HT1080 (cell line): ENCODE measurements at regions not wholly inside any gene's neighbourhood (a gene's known extent, or its start where the extent isn't known, plus 50 kb on each side); places are given as distances from the start of the nearest gene placed in this dataset.
A peak's percentile ranks its signal among the peaks of the same experiment; 100 is the strongest.

Source experiments
- DNase-seq: peaks from one replicate; pipeline ENCODE4 v3.0.0-alpha.2; 2015; ENCODE audit warnings: low read depth

DNA sequence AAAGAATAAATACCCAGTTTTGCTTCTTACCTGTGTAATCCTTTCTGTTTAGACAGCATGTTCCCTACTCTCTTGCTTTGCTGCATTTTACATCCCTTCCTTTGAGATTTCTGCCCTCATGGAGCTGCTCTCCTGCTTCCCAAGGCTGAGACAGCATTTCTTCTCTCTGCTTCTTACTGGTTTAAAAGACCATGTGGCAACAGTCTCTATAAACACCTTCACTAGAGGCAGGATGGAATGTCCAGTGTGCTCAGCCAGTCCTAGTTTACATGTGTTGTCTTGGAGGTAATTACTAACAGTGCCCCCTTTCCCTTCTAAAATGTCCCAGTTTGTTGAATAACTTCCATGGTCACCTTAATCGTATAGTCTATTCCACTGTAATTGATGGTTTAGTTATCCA, 262.3 kb downstream of the CNTN3 start:
- no peak for DNase-seq

DNA sequence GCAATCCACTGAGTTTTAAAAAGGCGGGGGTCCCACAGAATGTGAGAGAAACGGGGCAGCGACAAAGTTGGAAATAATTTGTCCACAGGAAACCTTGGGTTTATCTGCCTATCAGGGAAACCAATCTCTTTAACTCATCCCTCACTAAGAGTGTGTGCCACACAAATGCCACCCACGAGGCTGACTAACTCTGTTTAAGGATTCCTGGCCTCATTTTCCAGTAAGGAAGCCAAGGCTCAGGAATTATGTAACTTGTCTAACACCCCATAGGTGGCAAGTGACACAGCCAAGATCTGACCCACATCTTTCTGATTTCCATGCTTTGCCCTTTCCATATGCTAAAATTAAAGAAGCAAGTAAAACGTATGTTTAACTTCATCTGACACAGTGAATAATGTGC, 263.2 kb downstream of the CNTN3 start:
- DNase-seq: no peak

DNA sequence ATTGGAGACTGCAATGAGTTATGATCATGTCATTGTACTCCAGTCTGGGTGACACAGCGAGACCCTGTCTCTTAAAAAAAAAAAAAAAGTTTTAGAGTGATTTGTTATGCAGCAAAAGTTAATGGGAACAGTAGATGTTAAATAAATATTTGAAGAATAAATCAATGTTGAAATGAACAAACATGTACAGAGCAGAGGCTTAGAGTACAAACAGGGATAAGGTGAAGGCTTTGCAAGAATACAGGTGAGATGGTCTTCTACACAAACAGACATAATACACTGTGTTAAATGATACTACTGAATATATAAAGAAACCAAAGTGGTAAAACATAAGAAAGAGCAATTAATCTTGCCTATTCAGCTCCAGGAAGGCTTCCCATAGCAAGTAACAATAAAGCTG, 265.4 kb downstream of the CNTN3 start:
- DNase-seq: no peak

DNA sequence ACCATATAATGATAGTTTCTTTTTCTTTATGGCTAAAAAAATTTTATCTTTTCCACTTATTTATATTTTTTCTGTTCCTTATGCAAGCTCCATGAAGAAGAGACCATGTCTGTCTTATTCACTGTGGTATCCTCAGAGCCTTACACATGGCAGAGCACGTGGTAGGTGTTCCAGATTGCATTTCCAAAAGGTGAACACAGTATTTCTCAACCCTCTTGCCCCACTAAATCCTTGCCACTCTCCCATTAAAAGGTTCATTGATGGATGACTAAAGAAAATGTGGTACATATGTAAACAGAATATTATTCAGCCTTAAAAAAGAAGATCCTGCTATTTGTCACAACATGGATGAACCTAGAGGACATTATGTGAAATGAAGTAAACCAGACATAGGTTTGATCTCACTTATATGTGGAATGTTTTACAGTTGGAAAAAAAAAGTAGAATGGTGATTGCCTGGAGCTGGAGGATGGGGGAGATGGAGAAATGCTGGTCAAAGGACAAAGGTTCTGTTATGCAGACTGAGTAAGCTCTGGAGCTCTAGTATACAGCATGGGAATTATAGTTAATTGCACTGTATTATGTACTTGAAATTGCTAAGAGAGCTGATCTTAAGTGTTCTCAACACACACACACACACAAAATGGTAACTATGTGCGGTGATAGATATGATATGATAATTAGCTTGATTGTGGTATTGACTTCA, 266.7 kb downstream of the CNTN3 start:
- DNase-seq: no peak

DNA sequence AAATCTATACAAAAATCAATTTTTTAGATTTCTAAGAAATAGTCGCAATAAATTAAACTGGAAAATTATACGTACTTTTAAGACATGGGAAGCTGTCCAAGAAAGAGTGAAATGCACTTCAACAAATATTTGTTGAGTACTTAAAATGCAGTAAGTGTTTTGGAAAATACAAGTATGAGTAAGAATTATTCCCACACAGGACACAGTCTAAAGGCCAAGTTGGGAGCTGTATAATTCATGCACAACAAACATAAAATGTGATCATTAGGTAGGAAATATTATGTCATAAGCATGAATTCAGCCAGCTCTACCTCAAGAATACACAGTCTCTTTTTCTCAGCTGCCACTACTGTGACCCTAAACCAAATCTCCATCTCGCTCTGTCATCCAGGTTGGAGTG, 267.6 kb downstream of the CNTN3 start:
- no peak for DNase-seq

DNA sequence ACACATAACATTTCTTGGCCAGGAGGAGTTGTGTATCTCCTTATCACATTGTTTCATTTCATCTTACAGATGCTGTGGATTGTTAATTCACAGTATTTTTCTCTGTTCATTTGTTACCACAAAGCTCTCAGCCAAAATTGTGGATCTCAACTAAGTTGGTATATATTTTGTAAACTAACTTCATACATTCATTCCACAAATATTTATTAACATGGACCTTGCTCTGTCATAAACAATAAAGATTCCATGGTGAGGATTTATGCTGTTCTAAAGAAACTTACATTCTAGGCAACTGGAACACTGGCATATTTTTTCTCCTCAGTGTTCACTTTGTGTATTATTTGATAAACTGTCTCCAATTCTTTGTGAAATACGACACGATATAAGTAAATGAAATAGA, 268.8 kb downstream of the CNTN3 start:
- no peak for DNase-seq

DNA sequence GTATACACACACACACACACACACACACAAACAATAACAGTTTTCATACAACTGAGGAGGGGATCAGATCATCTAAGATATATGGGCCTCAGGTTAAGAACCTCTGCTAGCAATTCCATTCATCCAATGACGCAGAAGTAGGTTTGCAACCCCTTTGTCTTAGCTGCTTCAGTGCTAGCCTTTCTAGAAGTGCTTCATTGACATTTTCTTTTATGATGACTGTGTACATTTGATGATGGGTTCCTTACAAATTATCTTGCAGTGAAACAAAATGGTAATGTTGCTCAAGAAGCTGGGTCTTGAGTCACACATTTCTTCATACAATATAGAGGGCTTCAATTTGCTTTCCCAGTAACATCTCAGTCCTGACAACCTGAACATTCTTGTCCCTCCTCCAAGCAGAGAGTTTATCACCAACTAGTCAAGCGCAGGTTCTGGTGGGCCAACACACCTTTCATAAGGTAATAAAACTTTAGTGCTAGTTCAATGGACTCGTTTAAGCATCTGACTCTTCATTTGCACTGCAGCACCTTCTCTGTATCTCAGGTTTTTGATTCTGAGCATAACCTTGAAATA, 269.5 kb downstream of the CNTN3 start:
- no peak for DNase-seq

DNA sequence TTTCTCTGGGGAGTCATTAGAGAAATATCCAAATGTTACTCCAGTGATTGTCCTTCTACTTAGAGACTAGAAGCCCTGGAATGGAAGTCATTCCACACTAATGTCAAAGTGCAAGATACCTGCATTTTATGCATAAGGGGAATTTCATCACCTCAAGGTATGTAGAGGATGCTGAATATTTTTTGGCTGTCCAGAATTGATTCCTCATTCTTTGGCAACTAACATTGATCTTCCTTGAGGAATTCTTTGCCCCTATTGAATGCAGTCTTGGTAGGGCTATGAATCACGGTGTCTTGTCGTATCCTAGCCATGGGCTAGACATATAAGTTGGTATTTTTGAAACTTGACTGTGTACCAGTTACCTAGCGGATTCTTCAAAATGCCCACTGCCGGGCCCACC, 271.1 kb downstream of the CNTN3 start:
- no peak for DNase-seq

DNA sequence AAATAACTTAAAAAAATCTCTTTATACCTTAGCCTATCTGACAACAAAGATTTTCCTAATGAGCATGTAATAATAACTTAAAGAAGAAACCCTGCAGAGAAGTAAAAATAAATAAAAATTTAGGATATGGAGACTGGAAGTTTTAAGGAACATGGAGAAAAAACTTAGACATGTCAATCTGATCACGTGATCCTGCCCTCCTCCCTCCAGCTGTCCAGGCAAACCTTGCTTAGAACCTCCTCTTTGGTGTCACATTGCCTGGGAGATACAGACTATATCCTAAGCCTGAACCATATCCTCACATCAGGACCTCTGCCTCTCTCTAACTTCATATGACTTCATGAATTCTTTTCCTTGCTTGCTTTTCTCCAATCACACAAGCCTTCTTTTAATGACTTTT, 275.5 kb downstream of the CNTN3 start:
- no peak for DNase-seq

DNA sequence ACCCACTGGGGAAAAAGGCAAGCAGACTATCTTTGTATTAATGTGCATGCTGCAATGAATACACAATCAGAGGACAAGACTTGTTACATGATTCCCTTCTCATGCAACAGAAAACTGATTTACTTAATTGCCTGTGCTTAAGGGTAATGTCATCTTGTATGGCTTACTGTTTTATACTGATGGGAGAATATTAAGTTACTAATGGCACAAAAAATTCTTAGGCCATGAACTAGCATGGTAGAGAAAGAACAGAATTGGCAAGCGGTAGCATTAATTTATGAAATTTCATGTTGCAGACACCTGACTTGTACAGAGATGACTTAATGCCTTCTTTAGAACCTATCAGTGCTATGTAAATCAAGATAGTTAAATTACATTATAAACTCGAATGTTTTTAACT, 282.3 kb downstream of the CNTN3 start:
- no peak for DNase-seq

DNA sequence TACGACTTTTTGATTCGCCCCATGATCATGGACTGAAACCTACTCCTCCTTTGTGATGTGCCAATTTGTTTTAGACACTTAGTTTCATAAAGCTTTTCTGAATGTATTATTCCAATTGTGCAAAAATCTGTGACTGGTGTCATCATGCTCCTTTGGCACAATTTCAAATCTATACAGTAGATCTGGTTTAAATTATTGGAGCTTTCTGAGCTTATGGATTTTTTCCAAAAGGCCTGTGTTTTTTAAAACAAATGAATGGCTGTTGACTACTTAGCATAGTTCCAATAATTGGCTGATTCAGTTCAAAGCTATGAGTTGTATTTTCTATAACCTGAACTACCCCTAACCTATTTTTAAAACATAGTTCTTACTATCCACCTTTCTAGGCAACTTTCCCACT, 282.7 kb downstream of the CNTN3 start:
- no peak for DNase-seq

DNA sequence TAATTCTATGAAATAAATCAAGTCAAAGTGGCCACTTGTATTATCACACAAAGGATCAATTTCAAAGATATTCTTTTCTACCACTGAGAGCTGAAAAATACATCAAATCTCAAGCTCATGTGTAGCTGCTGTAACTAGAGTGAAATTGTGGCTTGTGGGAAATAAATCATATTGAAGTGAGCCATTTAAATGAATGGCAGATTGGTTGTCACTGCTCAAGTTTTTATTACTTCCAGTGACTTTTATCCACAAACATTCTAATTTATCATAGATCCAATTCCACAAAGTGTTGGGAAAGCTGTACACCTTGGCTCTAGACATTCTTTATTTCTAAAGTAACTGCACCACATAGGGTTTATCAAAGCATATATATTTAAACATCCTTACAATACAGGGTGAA, 285.4 kb downstream of the CNTN3 start:
- no peak for DNase-seq

DNA sequence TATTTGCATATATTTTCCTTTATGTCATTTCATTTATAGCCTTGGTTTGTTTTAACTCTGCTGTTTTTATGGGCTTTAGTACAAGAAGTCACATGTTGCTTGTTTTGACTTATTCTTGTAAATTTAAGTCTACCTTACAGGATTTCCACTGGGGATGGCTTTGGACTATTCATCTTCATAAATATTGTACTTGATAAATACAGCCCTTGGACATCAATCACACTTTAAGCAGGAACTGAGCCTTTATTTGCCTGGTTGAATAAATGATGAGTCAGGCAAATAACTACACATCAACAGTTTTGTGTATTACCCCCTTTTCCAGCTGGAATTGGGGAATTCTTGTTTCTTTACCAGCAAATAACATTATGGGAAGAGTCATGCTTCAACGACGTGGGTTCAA, 286.0 kb downstream of the CNTN3 start:
- DNase-seq: no peak

DNA sequence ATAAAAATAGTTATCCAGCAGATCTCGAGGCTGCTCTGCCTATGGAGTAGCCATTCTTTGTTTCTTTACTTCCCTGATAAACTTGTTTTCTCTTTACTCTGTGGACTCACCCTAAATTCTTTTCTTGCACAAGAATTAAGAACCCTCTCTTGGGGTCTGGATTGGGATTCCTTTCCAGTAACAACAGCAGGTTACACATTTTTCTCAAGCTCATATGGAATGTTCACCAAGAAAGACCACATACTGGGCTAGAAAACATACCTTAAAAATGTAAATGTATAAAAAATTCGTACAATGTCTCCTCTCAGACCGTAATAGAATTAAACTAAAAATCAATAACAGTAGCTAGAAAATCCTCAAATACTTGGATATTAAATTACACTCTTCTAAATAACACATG, 299.2 kb downstream of the CNTN3 start:
- DNase-seq: no peak

DNA sequence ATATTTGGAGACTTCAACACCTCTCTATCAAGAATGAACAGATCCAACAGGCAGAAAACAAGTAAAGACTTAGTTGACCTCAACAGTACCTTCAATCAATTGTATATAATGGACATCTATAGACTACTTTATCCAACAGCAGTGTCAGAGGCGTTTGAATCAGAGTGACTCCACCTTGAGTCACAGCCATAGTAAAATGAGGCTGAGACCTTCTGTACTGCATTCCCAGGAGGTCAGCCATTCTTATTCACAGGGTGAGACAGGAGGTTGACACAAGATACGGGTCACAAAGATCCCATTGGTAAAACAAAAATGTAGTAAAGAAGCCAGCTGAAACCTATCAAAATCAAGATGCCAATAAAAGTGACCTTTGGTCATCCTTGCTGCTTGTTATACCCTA, 299.8 kb downstream of the CNTN3 start:
- peak; percentile 75 for DNase-seq

DNA sequence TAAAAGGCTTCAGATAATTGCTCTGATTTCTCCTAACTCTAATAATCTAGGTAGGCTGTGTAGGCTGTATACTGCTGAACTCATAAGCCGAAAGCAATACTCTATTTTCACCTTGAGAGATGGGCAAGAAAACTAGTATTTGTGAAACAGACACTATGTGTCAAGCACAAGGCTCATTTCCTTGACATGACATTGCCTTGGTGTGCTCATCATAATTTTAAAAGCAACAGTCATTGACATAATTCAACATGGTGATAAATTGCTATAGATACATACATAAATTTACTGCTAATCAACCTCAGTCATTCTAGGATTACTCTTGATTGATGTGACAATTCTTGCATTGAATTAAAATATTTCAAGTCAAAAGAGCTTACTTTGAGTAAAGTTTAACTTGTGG, 304.7 kb downstream of the CNTN3 start:
- DNase-seq: no peak

DNA sequence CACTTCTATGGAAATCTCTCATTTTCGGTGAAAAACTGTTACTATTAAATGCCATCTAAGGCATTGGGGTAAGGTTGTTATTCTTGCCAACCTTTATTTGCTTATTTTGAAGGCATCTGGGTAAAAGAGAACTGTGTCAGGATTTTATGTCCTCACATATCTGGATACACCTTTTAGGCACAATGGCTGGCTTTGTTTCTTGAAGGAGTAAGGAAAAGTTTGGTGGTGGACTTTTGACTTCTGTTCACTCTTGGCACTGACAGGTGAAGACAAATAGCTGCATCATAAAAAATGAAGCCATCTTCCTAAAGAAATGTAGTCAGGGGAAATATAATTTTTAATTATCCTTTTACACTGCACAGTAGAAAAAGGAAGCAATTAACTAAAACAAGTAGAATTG, 310.0 kb downstream of the CNTN3 start:
- no peak for DNase-seq

DNA sequence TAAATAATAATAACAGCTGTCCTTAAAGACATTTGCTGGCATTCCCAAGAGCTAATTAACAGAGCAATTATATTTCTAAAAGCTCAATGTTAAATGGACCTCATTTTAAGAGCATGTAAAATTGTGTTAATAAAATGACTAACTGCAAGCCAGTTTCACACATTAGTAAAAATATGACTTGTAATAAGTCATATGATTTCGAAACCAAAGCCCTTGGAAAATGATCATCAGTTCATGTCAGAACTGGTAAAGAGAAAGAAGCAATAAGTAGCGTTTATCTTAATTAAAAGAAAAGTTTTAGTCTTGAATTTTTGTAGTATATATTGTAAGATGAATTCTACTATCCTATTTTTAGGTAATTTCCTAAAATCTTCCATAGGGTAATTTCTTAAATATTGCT, 310.7 kb downstream of the CNTN3 start:
- no peak for DNase-seq

DNA sequence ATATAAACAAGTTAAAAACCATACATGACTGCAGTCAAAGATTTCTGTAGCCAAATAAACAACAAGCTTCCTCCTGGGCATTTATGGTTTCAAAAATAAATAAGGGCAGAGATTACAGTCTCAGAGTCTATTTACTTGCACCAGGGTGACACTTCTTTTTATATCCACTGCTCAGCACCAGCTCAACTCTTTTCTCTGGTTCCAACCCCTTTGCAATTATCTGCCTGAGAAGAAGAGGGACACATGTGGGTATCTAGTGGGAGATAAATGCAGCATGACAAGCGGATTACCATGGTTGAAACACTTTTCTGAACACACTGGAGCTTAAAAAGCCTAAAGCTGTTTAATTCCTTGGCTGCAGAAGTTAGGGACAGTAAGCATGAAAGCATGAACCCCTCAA, 311.5 kb downstream of the CNTN3 start:
- DNase-seq: no peak

DNA sequence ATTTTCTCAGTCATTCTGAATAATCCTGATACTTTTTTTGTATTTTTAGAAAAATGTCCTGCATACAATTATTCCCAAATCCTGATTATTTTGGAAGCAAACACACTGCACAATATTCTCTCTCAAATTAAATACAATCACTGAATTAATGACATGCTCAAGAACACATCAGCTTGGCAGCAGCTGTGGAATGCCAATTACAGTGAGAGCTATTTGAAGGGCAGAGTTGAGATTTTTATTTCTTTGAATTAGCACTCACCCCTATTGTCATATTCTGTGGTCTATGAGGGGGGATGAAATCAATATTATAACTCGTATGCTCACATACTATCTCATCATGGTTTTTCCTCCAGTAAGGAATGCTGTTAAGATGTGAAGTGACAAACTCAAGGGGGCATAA, 312.2 kb downstream of the CNTN3 start:
- DNase-seq: no peak

DNA sequence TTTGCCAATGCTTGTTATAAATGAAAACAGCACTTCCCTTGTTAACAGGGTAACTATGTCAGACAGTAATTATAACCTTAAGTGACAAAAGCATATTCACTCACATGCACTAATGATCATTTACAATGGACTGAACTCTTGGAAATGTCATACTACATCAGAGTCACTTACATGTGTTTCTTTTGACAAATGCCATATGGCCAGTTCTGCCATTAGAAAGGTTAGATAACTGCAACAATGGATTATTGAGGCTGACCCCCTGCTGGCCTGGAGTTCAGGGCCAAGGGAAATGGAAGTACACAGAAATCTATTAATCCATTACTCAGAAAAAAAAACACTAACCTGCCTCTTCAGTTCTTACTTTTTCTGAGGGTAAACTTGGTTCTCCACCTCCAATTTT, 313.4 kb downstream of the CNTN3 start:
- no peak for DNase-seq

DNA sequence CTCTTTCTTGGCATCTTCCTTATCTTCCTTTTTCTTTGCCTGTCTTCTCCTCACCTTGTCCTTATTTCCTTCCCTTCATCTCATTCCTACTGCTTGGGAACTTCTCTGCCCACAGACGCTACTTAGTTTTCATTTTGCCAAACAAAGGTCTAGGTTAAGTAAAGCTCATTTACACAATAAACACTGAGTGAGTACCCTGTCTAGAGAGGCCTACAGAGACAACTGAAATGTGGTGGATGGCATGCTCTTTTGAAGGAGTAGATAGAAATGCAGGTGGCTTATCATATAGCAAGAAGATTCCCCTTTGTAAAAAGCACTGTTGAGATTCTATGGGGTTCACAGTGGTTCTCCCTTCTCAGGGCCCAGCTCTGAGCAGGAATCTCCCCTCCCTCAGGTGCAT, 319.0 kb downstream of the CNTN3 start:
- no peak for DNase-seq

DNA sequence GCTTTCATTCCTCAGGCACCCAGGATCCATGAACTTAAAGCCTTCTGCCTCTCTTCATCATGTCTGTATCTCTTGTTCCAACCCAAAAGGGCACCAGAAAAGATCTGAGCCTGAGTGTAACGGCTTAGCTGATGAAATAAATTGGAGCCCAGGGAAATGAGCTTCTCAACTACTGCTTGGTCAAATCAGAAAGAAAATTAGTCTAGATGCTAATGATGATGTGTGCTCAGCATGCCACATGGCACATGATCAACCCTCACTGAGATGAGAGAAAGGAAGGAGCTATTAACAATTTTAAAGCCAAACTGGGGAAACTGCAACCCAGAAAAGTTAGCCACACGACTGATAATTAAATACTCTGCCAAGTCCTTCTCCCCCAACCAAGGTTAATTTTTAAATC, 325.7 kb downstream of the CNTN3 start:
- DNase-seq: no peak

DNA sequence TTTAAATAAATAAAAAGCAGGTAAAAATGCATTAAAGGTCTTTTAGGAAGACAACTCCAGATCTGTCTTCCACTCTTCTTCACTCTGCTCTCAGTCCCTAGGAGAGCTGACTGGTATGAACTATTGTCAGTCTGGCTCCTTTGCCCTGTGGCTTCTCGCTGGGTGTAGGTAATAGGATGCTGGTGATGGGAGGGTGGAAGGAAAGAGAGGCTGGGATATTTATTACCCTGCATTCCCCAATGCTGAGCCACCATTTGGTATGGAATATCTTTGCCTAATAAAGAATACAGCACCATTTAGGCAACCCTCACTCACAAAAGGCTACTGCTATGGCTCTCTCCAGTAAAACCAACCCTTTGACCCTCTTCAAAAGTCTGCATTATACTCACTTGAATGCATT, 326.9 kb downstream of the CNTN3 start:
- DNase-seq: no peak
